IPS DF 4.7 (cell line): ENCODE measurements at regions not wholly inside any gene's neighbourhood (a gene's known extent, or its start where the extent isn't known, plus 50 kb on each side); places are given as distances from the start of the nearest gene placed in this dataset.

Experiments
- DNase-seq: peaks from one replicate; pipeline ENCODE4 v3.0.0-alpha.2; 2013; ENCODE audit warnings: low spot score; ENCODE audit errors: extremely low read depth

GRCh38 chr2:120989512-120990441 lies 254.1 kb downstream of the GLI2 start:
- no peak for DNase-seq

- no peak for DNase-seq
Measured at GRCh38 chr2:120990451-120990871, 254.8 kb downstream of the GLI2 start.

GRCh38 chr2:120991441-120991840 lies 255.8 kb downstream of the GLI2 start:
- no peak for DNase-seq

- no peak for DNase-seq
Measured at GRCh38 chr2:120992791-120993555, 257.3 kb downstream of the GLI2 start.

GRCh38 chr2:120993661-120994060 lies 258.0 kb downstream of the GLI2 start:
- DNase-seq, result no peak

GRCh38 chr2:120994301-120994995 lies 258.8 kb downstream of the GLI2 start:
- no peak for DNase-seq

- DNase-seq, result no peak
Measured at GRCh38 chr2:120995152-120995551, 259.5 kb downstream of the GLI2 start.

GRCh38 chr2:120995656-120996190 lies 260.1 kb downstream of the GLI2 start:
- DNase-seq, result no peak

- DNase-seq, result no peak
Measured at GRCh38 chr2:120999377-121000097, 263.9 kb downstream of the GLI2 start.

GRCh38 chr2:121000804-121001203 lies 265.1 kb downstream of the GLI2 start:
- DNase-seq, result no peak

- DNase-seq, result no peak
Measured at GRCh38 chr2:121001641-121002040, 266.0 kb downstream of the GLI2 start.

- DNase-seq, result no peak
Measured at GRCh38 chr2:121002597-121002996, 266.9 kb downstream of the GLI2 start.

- no peak for DNase-seq
Measured at GRCh38 chr2:121003391-121003790, 267.7 kb downstream of the GLI2 start.

- DNase-seq, result no peak
Measured at GRCh38 chr2:121004359-121004758, 268.7 kb downstream of the GLI2 start.

GRCh38 chr2:121004950-121005349 lies 269.3 kb downstream of the GLI2 start:
- DNase-seq, result no peak

GRCh38 chr2:121005453-121005852 lies 269.8 kb downstream of the GLI2 start:
- DNase-seq, result no peak

GRCh38 chr2:121006743-121007489 lies 271.2 kb downstream of the GLI2 start:
- no peak for DNase-seq

- DNase-seq, result no peak
Measured at GRCh38 chr2:121007490-121007853, 271.8 kb downstream of the GLI2 start.

GRCh38 chr2:121008975-121009374 lies 273.3 kb downstream of the GLI2 start:
- no peak for DNase-seq

- no peak for DNase-seq
Measured at GRCh38 chr2:121010998-121011397, 274.0 kb downstream of the TFCP2L1 start.
